Gastroesophageal sphincter (tissue), 4 donors: ENCODE measurements at regions not wholly inside any gene's neighbourhood (a gene's known extent, or its start where the extent isn't known, plus 50 kb on each side); places are given as distances from the start of the nearest gene placed in this dataset.

Source experiments
- ATAC-seq: fragments of 150-250 bp; one replicate; pipeline ENCODE4 v1.9.1; 2016; ENCODE audit warnings: mild to moderate bottlenecking, moderate library complexity
- H3K27ac ChIP-seq, 4 donors: fragments of 200-600 bp; sonication (generic) in 3 of 4; 1 replicate in 3 of 4; 2 replicates in 1 of 4; pipeline ENCODE4 v1.5.1; 2016 to 2019
- H3K27me3 ChIP-seq: fragments of 200-600 bp; sonication (generic); one replicate; pipeline ENCODE4 v1.5.1; 2019
- H3K36me3 ChIP-seq, 2 donors: fragments of 200-600 bp; sonication (generic); one replicate each; pipeline ENCODE4 v1.5.1; 2019; ENCODE audit warnings: control low read depth in 1 of 2
- H3K4me1 ChIP-seq, 3 donors: fragments of 200-600 bp; sonication (generic); 1 replicate in 2 of 3; 2 replicates in 1 of 3; pipeline ENCODE4 v1.5.1; 2016 to 2019; ENCODE audit warnings: control low read depth in 2 of 3
- H3K4me3 ChIP-seq, 2 donors: fragments of 200-600 bp; sonication (generic); one replicate each; pipeline ENCODE4 v1.5.1; 2019; ENCODE audit warnings: mild to moderate bottlenecking in 1 of 2, moderate library complexity in 1 of 2
- H3K9me3 ChIP-seq, 3 donors: fragments of 200-600 bp; sonication (generic); one replicate each; pipeline ENCODE4 v1.5.1; 2017 to 2019; ENCODE audit warnings: control low read depth in 2 of 3
- CTCF ChIP-seq, 4 experiments: fragments of 200-600 bp in 2 of 4; fragments of 450-650 bp in 2 of 4; sonication (generic) in 1 of 4; IDR thresholded peaks; one replicate each; pipeline ENCODE4 v1.5.1; 2017 to 2019; ENCODE audit warnings: antibody characterized with exemption in 4 of 4, mild to moderate bottlenecking in 2 of 4, moderate library complexity in 2 of 4
- EP300 ChIP-seq: sonication (generic); formaldehyde crosslinking; IDR thresholded peaks from one replicate; pipeline ENCODE4 v1.6.1; 2017; ENCODE audit warnings: antibody characterized with exemption, mild to moderate bottlenecking
- POLR2A ChIP-seq, 2 donors: fragments of 450-650 bp; IDR thresholded peaks; one replicate each; pipeline ENCODE4 v1.6.1; 2017; ENCODE audit warnings: antibody characterized with exemption in 2 of 2, mild to moderate bottlenecking in 2 of 2, moderate library complexity in 1 of 2
- POLR2AphosphoS5 ChIP-seq: sonication (generic); formaldehyde crosslinking; IDR thresholded peaks from one replicate; pipeline ENCODE4 v1.6.1; 2017; ENCODE audit warnings: antibody characterized with exemption
- WGBS, 2 donors: methylation state at CpG; one replicate each; pipeline ENCODE4 v1.1.5; 2018; ENCODE audit warnings: low coverage in 1 of 2; 5-methylcytosine and 5-hydroxymethylcytosine counted together

- Histone ChIP-seq H3K4me1 (no peaks in the 10 kb centered on the region), H3K27ac (no peak overlapping the region), H3K4me3 (no peak overlapping the region), H3K9me3 (no peaks in the 10 kb centered on the region), H3K27me3 (no peaks in the 10 kb centered on the region), H3K36me3 (no peaks in the 10 kb centered on the region)
- no peak for TF ChIP-seq EP300
- no peak for TF ChIP-seq POLR2A (IDR thresholded peaks at IDR 0.05)
- no peak for TF ChIP-seq CTCF (IDR thresholded peaks at IDR 0.05)
- no peak for TF ChIP-seq POLR2AphosphoS5
- ATAC-seq: no peak
Observed at GRCh38 chr5:28117691-28118090, 1079.3 kb upstream of the CDH9 start.

- 60% methylated on average over 2 of the region's 2 CpGs for WGBS, 2 donors
- no peaks in the 10 kb centered on the region for H3K27me3 ChIP-seq
- no peaks in the 10 kb centered on the region for H3K4me1 ChIP-seq
- H3K4me3 ChIP-seq: no peak overlapping the region
- no peak for TF ChIP-seq EP300
- TF ChIP-seq POLR2A (IDR thresholded peaks at IDR 0.05): no peak
- no peak for TF ChIP-seq POLR2AphosphoS5
- TF ChIP-seq CTCF (IDR thresholded peaks at IDR 0.05): no peak
- H3K27ac ChIP-seq: no peak overlapping the region
- H3K36me3 ChIP-seq: no peaks in the 10 kb centered on the region
- ATAC-seq: no peak
- no peaks in the 10 kb centered on the region for H3K9me3 ChIP-seq
Observed at GRCh38 chr5:28117273-28117672, 1078.9 kb upstream of the CDH9 start.

GRCh38 chr5:28110781-28111180, 1072.4 kb upstream of the CDH9 start:
- no peak for ATAC-seq
- Histone ChIP-seq H3K36me3 (no peaks in the 10 kb centered on the region), H3K9me3 (no peaks in the 10 kb centered on the region), H3K4me3 (no peak overlapping the region), H3K27me3 (no peaks in the 10 kb centered on the region), H3K27ac (no peak overlapping the region), H3K4me1 (no peaks in the 10 kb centered on the region)
- TF ChIP-seq CTCF (IDR thresholded peaks at IDR 0.05) (no peak), EP300 (no peak), POLR2A (IDR thresholded peaks at IDR 0.05) (no peak), POLR2AphosphoS5 (no peak)
- 24 to 32% methylated on average over 3 to 6 of the region's 6 CpGs for WGBS, 2 donors

GRCh38 chr5:28104080-28104479, 1065.7 kb upstream of the CDH9 start:
- no peak overlapping the region for H3K4me3 ChIP-seq
- H3K36me3 ChIP-seq: no peaks in the 10 kb centered on the region
- TF ChIP-seq CTCF (IDR thresholded peaks at IDR 0.05): no peak
- TF ChIP-seq POLR2AphosphoS5: no peak
- TF ChIP-seq POLR2A (IDR thresholded peaks at IDR 0.05): no peak
- TF ChIP-seq EP300: no peak
- no peaks in the 10 kb centered on the region for H3K4me1 ChIP-seq
- H3K9me3 ChIP-seq: no peaks in the 10 kb centered on the region
- H3K27ac ChIP-seq: no peak overlapping the region
- no peak for ATAC-seq
- H3K27me3 ChIP-seq: no peaks in the 10 kb centered on the region

GRCh38 chr5:28084069-28084468, 1045.7 kb upstream of the CDH9 start:
- Histone ChIP-seq H3K27me3 (no peaks in the 10 kb centered on the region), H3K9me3 (no peaks in the 10 kb centered on the region), H3K4me1 (no peaks in the 10 kb centered on the region), H3K36me3 (no peaks in the 10 kb centered on the region), H3K27ac (no peak overlapping the region), H3K4me3 (no peak overlapping the region)
- 82 to 88% methylated on average over 5 to 7 of the region's 11 CpGs for WGBS, 2 donors
- ATAC-seq: no peak
- no peak for TF ChIP-seq CTCF (IDR thresholded peaks at IDR 0.05)
- no peak for TF ChIP-seq EP300
- TF ChIP-seq POLR2A (IDR thresholded peaks at IDR 0.05): no peak
- no peak for TF ChIP-seq POLR2AphosphoS5
